T1000 (cell line): ENCODE measurements at regions not wholly inside any gene's neighbourhood (a gene's known extent, or its start where the extent isn't known, plus 50 kb on each side); places are given as distances from the start of the nearest gene placed in this dataset.

Experiments
- DNase-seq: peaks from one replicate; lab custom pipeline; 2025; ENCODE audit warnings: mixed read lengths; lab: John Stamatoyannopoulos, UW

- no peak for DNase-seq
Measured at GRCh38 chr5:61790678-61791077, 458.6 kb downstream of the ZSWIM6 start.

- DNase-seq, result no peak
Measured at GRCh38 chr5:61796773-61797172, 464.7 kb downstream of the ZSWIM6 start.

GRCh38 chr5:61800450-61800849 is 468.4 kb downstream of the ZSWIM6 start:
- DNase-seq, result no peak

- DNase-seq, result no peak
Measured at GRCh38 chr5:61801174-61801573, 469.1 kb downstream of the ZSWIM6 start.

- no peak for DNase-seq
Measured at GRCh38 chr5:61802456-61802855, 470.4 kb downstream of the ZSWIM6 start.

- peak; percentile 3 for DNase-seq
Measured at GRCh38 chr5:61805101-61805500, 473.0 kb downstream of the ZSWIM6 start.

- no peak for DNase-seq
Measured at GRCh38 chr5:61806491-61807020, 474.5 kb downstream of the ZSWIM6 start.

- DNase-seq, result no peak
Measured at GRCh38 chr5:61808091-61808490, 476.0 kb downstream of the ZSWIM6 start.

GRCh38 chr5:61808909-61809308 is 476.9 kb downstream of the ZSWIM6 start:
- no peak for DNase-seq

GRCh38 chr5:61809651-61810050 is 477.6 kb downstream of the ZSWIM6 start:
- DNase-seq, result no peak

- DNase-seq, result no peak
Measured at GRCh38 chr5:61811052-61811451, 479.0 kb downstream of the ZSWIM6 start.

GRCh38 chr5:61813361-61813760 is 481.3 kb downstream of the ZSWIM6 start:
- DNase-seq, result no peak

GRCh38 chr5:61815339-61815738 is 483.3 kb downstream of the ZSWIM6 start:
- DNase-seq, result no peak

- DNase-seq, result no peak
Measured at GRCh38 chr5:61816146-61816545, 484.1 kb downstream of the ZSWIM6 start.

GRCh38 chr5:61816585-61817450 is 484.8 kb downstream of the ZSWIM6 start:
- no peak for DNase-seq

- no peak for DNase-seq
Measured at GRCh38 chr5:61817472-61818326, 485.6 kb downstream of the ZSWIM6 start.

- no peak for DNase-seq
Measured at GRCh38 chr5:61820836-61821235, 485.2 kb upstream of the KIF2A start.

- no peak for DNase-seq
Measured at GRCh38 chr5:61821561-61821960, 484.4 kb upstream of the KIF2A start.

GRCh38 chr5:61822584-61822983 is 483.4 kb upstream of the KIF2A start:
- DNase-seq, result no peak

- no peak for DNase-seq
Measured at GRCh38 chr5:61823065-61823464, 482.9 kb upstream of the KIF2A start.

GRCh38 chr5:61823781-61824180 is 482.2 kb upstream of the KIF2A start:
- DNase-seq, result no peak

GRCh38 chr5:61824396-61824795 is 481.6 kb upstream of the KIF2A start:
- DNase-seq, result no peak
